ENCODE measurements at regions not wholly inside any gene's neighbourhood (a gene's known extent, or its start where the extent isn't known, plus 50 kb on each side); places are given as distances from the start of the nearest gene placed in this dataset.
"Not testable (repeated sequence)": the region's sequence is repeated elsewhere in the genome, so short reads cannot be mapped to it uniquely, and the experiment has no call there.

DNA sequence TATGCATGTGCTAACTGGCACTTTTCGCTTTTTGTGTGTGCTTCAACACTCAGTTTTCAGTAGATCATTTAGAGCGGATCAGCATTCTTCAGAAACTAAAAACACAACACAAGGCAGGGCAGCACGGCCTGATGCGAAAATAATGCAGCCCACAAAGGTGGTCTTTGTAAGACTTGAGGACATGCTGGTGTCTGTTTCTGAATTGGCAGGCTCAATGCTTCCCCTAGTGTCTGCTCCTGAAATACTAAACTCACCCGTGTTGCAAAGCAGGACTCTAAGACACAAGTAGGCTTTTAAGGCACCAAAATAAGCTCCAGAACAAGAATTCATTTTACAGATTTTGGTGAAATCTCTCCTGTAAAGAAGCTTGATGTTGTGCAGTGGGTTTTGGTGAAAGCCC is 676.5 kb downstream of the TENT5A start:
- DNase-seq (ENCODE audit: extremely low spot score, insufficient read length, low read depth) (no peak), FAIRE-seq (no peak)

- FAIRE-seq: no peak
- no peak for DNase-seq (ENCODE audit: extremely low spot score, insufficient read length, low read depth)
Measured at GRCh38 chr6:81073318-81073717, 679.2 kb downstream of the TENT5A start.

- DNase-seq (ENCODE audit: extremely low spot score, insufficient read length, low read depth) (no peak), FAIRE-seq (no peak)
Measured at GRCh38 chr6:81071121-81071520, 681.4 kb downstream of the TENT5A start.

GRCh38 chr6:81067057-81067456 is 685.4 kb downstream of the TENT5A start:
- no peak for DNase-seq (ENCODE audit: extremely low spot score, insufficient read length, low read depth)
- no peak for FAIRE-seq

DNA sequence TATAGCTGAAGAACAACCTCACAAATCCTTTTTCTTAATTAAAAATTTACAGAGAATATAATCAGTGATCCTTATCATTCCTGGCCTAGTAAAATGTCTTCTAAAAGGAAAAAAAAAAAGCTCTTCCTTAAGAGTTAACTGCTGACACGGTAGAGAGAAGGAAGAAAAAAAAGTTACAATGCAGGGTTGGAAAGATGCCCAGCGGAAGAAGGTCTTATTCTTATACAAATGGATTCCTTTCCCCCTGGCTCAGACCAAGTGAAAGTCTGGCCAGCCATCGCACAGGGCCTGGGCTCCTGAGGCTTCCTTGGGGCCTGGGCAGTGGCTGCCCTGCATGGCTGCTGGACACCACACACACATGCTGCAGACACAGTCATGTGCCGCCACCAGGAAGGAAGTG is 688.6 kb downstream of the TENT5A start:
- FAIRE-seq (no peak), DNase-seq (ENCODE audit: extremely low spot score, insufficient read length, low read depth) (no peak)

DNA sequence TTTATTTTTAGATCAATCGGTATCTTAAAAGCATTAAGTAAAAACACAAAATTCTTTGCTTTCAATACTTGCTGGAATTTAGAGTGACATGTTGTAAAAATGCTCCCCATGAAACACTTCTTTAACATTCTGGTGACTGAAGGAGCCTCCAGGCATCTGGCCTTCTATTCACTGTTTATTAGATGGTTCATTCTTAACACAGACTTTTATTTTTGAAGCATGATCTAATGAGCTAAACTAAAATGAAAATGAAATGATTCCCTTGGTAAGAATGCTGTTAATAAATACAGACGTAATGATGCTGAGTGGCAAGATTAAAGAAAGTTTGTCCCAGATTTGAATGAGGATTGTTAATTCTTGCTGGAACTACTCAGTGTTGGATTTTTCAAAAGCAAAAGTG is 698.4 kb downstream of the TENT5A start:
- DNase-seq (ENCODE audit: extremely low spot score, insufficient read length, low read depth) (no peak), FAIRE-seq (no peak)

DNA sequence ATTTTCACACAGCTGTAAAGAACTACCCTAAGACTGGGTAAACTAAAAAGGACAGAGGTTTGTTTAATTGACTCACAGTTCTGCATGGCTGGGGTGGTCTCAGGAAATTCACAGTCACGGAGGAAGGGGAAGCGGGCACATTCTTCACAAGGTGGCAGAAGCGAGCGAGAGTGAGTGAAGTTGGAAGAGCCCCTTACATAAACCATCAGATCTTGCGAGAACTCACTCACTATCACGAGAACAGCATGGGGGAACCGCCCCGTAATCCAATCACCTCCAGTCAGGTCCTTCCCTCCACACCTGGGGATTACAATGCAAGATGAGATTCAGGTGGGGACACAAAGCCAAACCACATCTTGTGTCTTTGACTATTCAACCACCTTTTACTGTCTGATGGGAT is 700.5 kb downstream of the TENT5A start:
- FAIRE-seq: no peak

GRCh38 chr6:81049425-81050042 is 702.9 kb downstream of the TENT5A start:
- DNase-seq (ENCODE audit: extremely low spot score, insufficient read length, low read depth): no peak
- FAIRE-seq: no peak

More for the DNA sequence above, 700.5 kb downstream of the TENT5A start:
- no peak for DNase-seq (ENCODE audit: extremely low spot score, insufficient read length, low read depth)

DNA sequence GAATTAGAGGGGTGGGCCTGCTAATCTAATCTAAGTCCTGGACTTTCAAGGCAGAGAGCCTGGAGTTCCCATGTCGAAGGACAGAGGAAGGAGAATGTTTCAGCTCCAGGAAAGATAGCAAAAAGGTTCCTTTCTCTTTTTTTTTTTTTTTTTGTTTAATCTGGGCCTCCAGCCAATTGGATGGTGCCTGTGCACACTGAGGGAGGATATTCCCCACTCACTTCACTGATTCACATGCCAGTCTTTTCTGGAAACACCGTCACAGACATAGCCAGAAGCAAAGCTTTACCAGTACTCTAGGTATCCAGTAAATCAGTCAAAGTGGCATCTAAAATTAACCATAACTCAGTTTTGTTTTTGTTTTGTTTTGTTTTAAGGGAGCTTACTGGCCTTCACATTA is 721.1 kb downstream of the TENT5A start:
- no peak for FAIRE-seq

GRCh38 chr6:81026041-81026553 is 726.4 kb downstream of the TENT5A start:
- FAIRE-seq (no peak), DNase-seq (ENCODE audit: extremely low spot score, insufficient read length, low read depth) (no peak)

More for the DNA sequence above, 721.1 kb downstream of the TENT5A start:
- no peak for DNase-seq (ENCODE audit: extremely low spot score, insufficient read length, low read depth)

GRCh38 chr6:81023709-81024108 is 728.8 kb downstream of the TENT5A start:
- FAIRE-seq: no peak
- no peak for DNase-seq (ENCODE audit: extremely low spot score, insufficient read length, low read depth)

GRCh38 chr6:81023007-81023582 is 729.4 kb downstream of the TENT5A start:
- DNase-seq (ENCODE audit: extremely low spot score, insufficient read length, low read depth) (no peak), FAIRE-seq (no peak)

- DNase-seq (ENCODE audit: extremely low spot score, insufficient read length, low read depth): not testable (repeated sequence)
Measured at GRCh38 chr6:81017586-81017985, 734.9 kb downstream of the TENT5A start.

DNA sequence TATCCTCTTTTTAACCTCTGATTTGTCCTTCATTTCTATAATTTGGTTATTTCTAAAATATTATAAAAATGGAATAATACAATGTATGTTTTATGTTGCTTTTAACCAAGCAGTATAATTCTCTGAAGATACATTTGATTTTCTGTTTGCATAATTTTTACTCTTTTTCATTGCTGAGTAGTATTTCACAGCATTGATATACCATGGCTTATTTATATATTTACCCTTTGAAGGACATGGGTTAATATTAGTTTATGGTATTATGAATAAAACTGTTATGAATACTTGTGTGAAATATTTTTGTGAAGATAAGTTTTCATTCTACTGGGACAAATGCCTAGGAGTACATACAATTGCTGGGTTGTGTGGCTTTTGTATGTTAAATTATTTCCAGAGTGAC is 748.6 kb downstream of the TENT5A start:
- DNase-seq (ENCODE audit: extremely low spot score, insufficient read length, low read depth) (no peak), FAIRE-seq (no peak)

More at GRCh38 chr6:81017586-81017985, 734.9 kb downstream of the TENT5A start:
- FAIRE-seq: not testable (repeated sequence)

DNA sequence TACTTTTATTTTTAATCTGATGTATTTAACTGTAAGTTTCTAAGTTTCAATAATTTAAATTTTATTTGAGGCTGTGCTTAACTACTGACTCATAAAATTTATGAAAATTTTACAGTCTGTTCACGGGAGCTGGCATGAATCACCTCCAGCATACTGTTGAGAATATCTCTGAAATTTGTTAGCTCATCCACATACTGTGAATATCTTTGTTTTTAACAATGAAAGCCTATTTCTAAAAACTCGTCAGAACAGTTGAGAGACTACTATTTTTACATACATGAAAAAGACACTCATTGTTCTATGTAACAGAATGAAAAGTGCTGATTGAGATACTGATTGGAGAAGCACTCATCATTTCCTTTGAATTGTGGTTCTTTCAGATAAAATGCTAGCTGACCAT is 749.3 kb downstream of the TENT5A start:
- FAIRE-seq: no peak

DNA sequence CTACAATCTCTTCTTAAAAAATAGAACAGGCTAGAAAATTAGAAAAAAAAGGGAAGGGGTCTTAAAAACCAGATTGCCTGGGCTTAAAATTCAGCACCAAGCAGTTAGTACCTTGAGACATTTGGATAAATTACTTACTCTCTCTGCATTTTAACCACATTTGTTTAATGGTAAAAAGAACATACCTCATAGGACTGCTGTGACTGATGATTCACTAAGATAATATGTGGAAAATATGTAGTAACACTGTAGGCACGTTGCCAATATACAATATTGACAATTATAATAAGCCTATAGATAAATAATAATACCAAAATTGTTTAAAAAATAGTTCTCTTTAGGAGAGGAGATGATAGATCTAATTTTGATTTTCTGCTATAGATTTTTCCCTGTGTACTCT is 750.4 kb downstream of the TENT5A start:
- no peak for FAIRE-seq
- no peak for DNase-seq (ENCODE audit: extremely low spot score, insufficient read length, low read depth)

More for the DNA sequence above, 749.3 kb downstream of the TENT5A start:
- DNase-seq (ENCODE audit: extremely low spot score, insufficient read length, low read depth): no peak

DNA sequence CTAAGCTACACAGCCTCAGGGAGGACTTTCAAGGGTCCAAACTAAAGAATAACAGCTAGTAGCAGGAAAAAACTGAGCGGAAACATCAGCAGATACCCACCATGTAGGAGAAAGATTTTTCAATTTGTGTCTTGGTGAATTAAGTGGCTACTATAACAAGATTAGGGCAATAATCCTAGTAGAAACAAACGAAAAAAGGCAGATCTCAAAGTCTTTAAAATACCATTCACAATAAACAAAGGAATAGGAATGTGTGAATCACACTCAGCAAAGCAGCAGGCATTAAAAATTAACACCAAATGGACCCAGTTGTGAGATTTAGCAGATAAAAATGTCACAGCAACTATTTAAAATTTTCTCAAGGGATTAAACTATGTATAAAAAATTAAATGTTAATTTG is 761.2 kb downstream of the TENT5A start:
- FAIRE-seq: no peak
- DNase-seq (ENCODE audit: extremely low spot score, insufficient read length, low read depth): no peak

DNA sequence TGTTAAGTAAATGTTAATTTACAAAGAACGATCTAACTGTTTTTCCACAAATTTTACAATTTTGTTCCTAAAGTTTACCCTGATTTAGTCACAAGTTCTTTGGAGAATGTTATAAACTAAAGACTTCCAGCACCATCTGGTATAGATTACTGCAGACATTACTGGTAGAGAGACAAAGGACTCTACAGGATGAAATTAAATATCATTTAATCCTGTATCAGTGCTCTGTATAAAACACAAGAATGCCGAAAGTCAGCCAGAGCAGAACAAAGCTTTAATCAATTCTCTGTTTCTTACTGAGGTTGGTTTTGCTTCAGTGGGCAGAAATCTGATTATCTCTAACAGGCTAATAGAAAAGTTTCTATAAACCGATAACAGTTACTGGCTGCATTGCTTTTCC is 763.6 kb downstream of the TENT5A start:
- no peak for DNase-seq (ENCODE audit: extremely low spot score, insufficient read length, low read depth)
- no peak for FAIRE-seq

DNA sequence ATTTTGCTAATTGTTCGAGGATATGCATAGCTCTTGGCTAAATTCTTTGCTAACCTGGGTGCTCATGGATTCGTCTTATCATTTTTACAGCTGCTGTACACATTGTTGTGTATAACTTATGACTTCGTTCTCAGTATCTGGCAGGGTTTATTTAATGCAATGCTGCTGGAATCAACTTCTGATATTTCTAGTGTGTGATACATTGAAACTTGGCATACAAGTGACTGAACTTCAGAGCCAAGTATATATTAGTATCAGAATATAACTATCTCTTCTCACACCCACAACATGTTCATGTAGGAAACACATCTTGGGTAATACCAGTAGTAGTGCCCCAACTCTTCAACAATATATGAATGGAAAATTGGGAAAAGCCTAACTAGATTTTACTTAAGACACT is 764.2 kb downstream of the TENT5A start:
- no peak for FAIRE-seq

DNA sequence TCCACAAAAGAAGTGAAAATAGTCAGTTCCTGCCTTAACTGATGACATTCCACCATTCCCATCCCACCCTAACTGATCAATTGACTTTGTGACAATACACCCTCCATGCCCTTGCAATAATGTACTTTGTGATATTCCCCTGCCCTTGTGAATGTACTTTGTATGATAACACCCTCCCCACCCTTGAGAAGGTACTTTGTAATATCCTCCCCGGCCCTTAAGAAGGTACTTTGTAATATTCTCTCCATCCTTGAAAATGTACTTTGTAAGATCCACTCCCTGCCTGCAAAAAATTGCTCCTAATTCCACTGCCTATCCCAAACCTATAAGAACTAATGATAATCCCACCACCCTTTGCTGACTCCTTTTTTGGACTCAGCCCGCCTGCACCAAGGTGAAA is 771.3 kb downstream of the TENT5A start:
- DNase-seq (ENCODE audit: extremely low spot score, insufficient read length, low read depth); FAIRE-seq: not testable (repeated sequence)

More for the DNA sequence above, 764.2 kb downstream of the TENT5A start:
- no peak for DNase-seq (ENCODE audit: extremely low spot score, insufficient read length, low read depth)

DNA sequence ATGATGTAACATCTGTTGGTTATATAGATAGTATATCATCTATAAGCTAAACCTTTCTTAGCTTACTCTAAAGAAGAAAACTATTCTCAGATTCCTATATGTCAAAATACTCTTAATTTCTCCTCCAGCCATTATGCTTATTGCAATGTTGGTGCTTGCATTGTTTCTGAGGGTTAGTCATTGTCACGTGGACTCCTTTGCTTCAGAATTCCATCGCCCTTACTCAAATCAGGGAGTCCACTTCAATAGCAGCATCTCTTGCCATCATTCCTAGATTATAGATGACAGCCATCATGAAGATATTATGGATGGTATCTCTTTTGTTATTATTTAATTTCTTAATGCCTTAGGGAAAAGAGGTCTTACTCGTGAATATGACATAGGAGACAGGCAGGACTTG is 776.1 kb downstream of the TENT5A start:
- DNase-seq (ENCODE audit: extremely low spot score, insufficient read length, low read depth): no peak
- FAIRE-seq: no peak

- no peak for FAIRE-seq
- DNase-seq (ENCODE audit: extremely low spot score, insufficient read length, low read depth): no peak
Measured at GRCh38 chr6:80974579-80974978, 777.9 kb downstream of the TENT5A start.
